SU-DHL-6 (cell line): ENCODE measurements at regions not wholly inside any gene's neighbourhood (a gene's known extent, or its start where the extent isn't known, plus 50 kb on each side); places are given as distances from the start of the nearest gene placed in this dataset.
"Not testable (repeated sequence)": the region's sequence is repeated elsewhere in the genome, so short reads cannot be mapped to it uniquely, and the experiment has no call there.

Source experiments
- H2AFZ ChIP-seq: fragments of 200-600 bp; sonication (generic); 2 replicates; pipeline ENCODE4 v1.6.1; 2014; ENCODE audit warnings: low read depth, mild to moderate bottlenecking, moderate library complexity, mixed read lengths, antibody characterized with exemption, low read length; ENCODE audit not compliant: severe bottlenecking
- H3F3A ChIP-seq: fragments of 200-600 bp; shearing (Covaris generic); 2 replicates; pipeline ENCODE4 v1.6.0; 2016; ENCODE audit warnings: antibody characterized with exemption, mild to moderate bottlenecking; ENCODE audit not compliant: insufficient read depth
- H3K27ac ChIP-seq: fragments of 200-600 bp; sonication (generic); 2 replicates; pipeline ENCODE4 v1.5.1; 2016; ENCODE audit warnings: low read depth, mild to moderate bottlenecking, low read length, moderate library complexity, mixed read lengths
- H3K27me3 ChIP-seq: fragments of 200-600 bp; sonication (generic), shearing (Covaris generic); 2 replicates; pipeline ENCODE4 v1.6.0; 2014; ENCODE audit warnings: mild to moderate bottlenecking, low read length
- H3K36me3 ChIP-seq: fragments of 200-600 bp; sonication (generic); 2 replicates; pipeline ENCODE4 v1.6.1; 2014; ENCODE audit warnings: mild to moderate bottlenecking, low read length, mixed read lengths
- H3K4me2 ChIP-seq: fragments of 300-600, 200-600 bp; shearing (Covaris generic), sonication (generic); 2 replicates; pipeline ENCODE4 v1.6.0; 2014; ENCODE audit warnings: low read length, low read depth, mild to moderate bottlenecking; ENCODE audit not compliant: poor library complexity, severe bottlenecking
- H3K4me3 ChIP-seq: fragments of 200-600 bp; sonication (generic); 2 replicates; pipeline ENCODE4 v1.5.1; 2014; ENCODE audit warnings: antibody characterized with exemption, low read length, mild to moderate bottlenecking, mixed read lengths; ENCODE audit not compliant: insufficient read depth, poor library complexity, severe bottlenecking
- H3K79me2 ChIP-seq: fragments of 200-600 bp; sonication (generic); 2 replicates; pipeline ENCODE4 v1.6.1; 2014; ENCODE audit warnings: mild to moderate bottlenecking, low read length, moderate library complexity; ENCODE audit not compliant: insufficient read depth
- H3K9ac ChIP-seq: fragments of 200-600 bp; sonication (generic); 2 replicates; pipeline ENCODE4 v1.7.0; 2014; ENCODE audit warnings: mild to moderate bottlenecking, low read length
- H3K9me2 ChIP-seq: fragments of 200-600 bp; sonication (generic); replicated peaks from 2 replicates; pipeline ENCODE4 v1.6.1; 2014; ENCODE audit warnings: low read length; ENCODE audit not compliant: insufficient read depth
- H3K9me3 ChIP-seq: fragments of 200-600 bp; sonication (generic); 2 replicates; pipeline ENCODE4 v1.6.1; 2014; ENCODE audit warnings: low read length, mixed read lengths; ENCODE audit not compliant: insufficient read depth
- H4K20me1 ChIP-seq: fragments of 200-600 bp; sonication (generic); 2 replicates; pipeline ENCODE4 v1.6.1; 2014; ENCODE audit warnings: low read depth, mild to moderate bottlenecking, antibody characterized with exemption, low read length, moderate library complexity, mixed read lengths
- EZH2phosphoT487 ChIP-seq: fragments of 200-600 bp; sonication (generic), shearing (Covaris generic); conservative IDR thresholded peaks from 2 replicates; pipeline ENCODE4 v1.6.1; 2018; ENCODE audit warnings: mild to moderate bottlenecking, antibody characterized with exemption, low read length, moderate library complexity, mixed read lengths
- TF ChIP-seq, protein P1 (sequence below): fragments of 200-600 bp; sonication (generic); IDR thresholded peaks from one replicate; pipeline ENCODE4 v1.5.1; 2017; ENCODE audit warnings: antibody characterized with exemption, mild to moderate bottlenecking, low read length, moderate library complexity; ENCODE audit not compliant: insufficient read depth, poor library complexity, severe bottlenecking

DNA sequence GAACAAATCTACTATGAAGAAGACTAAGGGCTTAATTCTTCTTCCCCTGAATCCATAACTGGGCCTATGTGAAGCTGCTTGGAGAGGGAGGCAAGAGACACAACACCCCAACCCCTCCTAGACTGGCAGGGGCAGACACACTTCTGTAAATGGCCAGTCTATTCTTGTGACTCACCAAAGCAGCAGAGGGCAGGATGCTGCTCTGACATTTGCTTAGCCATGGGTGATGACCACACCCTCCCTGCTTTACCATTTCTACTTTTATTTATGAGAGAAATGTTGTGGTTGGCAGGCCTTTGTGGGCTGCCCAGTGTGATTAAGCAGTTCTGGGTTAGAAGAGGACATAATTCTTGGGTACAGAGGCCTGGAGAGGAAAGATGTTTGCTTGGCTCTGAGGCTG lies 189.8 kb upstream of the DPYD start:
- H3K9me3 ChIP-seq = peaks cover 10% of the 10 kb centered on the region; the same call in 1 of the 2 replicates
- no peaks in the 10 kb centered on the region for H4K20me1 ChIP-seq
- no peaks in the 10 kb centered on the region for H3K79me2 ChIP-seq
- no peaks in the 10 kb centered on the region for H3K9me2 ChIP-seq
- no peak overlapping the region for H3K9ac ChIP-seq
- H3F3A ChIP-seq = no peaks in the 10 kb centered on the region
- H3K4me3 ChIP-seq = no peak overlapping the region
- H3K36me3 ChIP-seq = no peaks in the 10 kb centered on the region
- H3K4me2 ChIP-seq = no peak overlapping the region
- TF ChIP-seq EZH2phosphoT487 = no peak
- TF ChIP-seq, protein P1, sequence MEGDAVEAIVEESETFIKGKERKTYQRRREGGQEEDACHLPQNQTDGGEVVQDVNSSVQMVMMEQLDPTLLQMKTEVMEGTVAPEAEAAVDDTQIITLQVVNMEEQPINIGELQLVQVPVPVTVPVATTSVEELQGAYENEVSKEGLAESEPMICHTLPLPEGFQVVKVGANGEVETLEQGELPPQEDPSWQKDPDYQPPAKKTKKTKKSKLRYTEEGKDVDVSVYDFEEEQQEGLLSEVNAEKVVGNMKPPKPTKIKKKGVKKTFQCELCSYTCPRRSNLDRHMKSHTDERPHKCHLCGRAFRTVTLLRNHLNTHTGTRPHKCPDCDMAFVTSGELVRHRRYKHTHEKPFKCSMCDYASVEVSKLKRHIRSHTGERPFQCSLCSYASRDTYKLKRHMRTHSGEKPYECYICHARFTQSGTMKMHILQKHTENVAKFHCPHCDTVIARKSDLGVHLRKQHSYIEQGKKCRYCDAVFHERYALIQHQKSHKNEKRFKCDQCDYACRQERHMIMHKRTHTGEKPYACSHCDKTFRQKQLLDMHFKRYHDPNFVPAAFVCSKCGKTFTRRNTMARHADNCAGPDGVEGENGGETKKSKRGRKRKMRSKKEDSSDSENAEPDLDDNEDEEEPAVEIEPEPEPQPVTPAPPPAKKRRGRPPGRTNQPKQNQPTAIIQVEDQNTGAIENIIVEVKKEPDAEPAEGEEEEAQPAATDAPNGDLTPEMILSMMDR = no peak
- no peak overlapping the region for H3K27ac ChIP-seq
- no peaks in the 10 kb centered on the region for H3K27me3 ChIP-seq
- H2AFZ ChIP-seq = no peak overlapping the region

DNA sequence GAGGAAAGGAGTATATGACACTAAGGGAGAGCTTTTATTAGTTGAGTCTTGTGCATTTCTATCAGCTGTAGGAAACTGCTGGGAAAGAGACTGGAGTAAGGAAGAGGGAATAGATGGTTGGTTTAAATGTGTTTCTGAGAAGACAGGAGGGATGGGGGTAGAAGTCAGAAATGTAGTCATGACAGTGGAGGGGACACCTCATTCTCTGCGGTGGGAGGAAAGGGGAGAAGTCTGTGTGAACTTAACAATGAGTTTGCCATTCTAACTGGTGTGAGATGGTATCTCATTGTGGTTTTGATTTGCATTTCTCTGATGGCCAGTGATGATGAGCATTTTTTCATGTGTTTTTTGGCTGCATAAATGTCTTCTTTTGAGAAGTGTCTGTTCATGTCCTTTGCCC lies 187.5 kb upstream of the DPYD start:
- not testable (repeated sequence) for H3K27me3 ChIP-seq, H2AFZ ChIP-seq, H3K9me3 ChIP-seq, H3F3A ChIP-seq, H3K36me3 ChIP-seq, H3K9me2 ChIP-seq, H3K27ac ChIP-seq, H3K4me2 ChIP-seq, H3K4me3 ChIP-seq, H4K20me1 ChIP-seq, H3K9ac ChIP-seq, H3K79me2 ChIP-seq

DNA sequence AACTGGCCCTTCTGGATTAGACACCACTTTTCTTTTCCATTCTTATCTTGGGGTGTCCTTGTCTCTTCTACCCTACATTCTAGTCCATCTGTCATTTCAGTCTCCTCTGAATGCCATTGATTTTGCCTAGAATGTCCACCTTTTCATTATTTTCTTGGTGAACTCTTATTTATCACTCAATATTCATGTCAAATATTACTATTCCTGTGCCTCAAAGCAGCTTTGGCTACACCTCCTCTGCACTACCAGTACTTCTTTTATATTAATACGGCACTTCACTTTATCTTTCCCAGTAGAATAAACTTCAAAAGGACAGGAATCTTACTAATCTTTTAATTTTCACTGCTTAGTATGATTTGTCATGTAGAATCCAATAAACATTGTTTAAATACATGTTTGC lies 186.4 kb upstream of the DPYD start:
- Histone ChIP-seq H3K36me3 (no peaks in the 10 kb centered on the region), H3K9ac (no peak overlapping the region), H3K79me2 (no peaks in the 10 kb centered on the region), H4K20me1 (no peaks in the 10 kb centered on the region), H3F3A (no peaks in the 10 kb centered on the region), H3K9me2 (no peaks in the 10 kb centered on the region), H3K27me3 (no peaks in the 10 kb centered on the region), H2AFZ (no peak overlapping the region), H3K27ac (no peak overlapping the region), H3K9me3 (peaks cover 10% of the 10 kb centered on the region; the same call in 1 of the 2 replicates), H3K4me3 (no peak overlapping the region), H3K4me2 (no peak overlapping the region)
- TF ChIP-seq EZH2phosphoT487 = no peak
- TF ChIP-seq, protein P1 = no peak

DNA sequence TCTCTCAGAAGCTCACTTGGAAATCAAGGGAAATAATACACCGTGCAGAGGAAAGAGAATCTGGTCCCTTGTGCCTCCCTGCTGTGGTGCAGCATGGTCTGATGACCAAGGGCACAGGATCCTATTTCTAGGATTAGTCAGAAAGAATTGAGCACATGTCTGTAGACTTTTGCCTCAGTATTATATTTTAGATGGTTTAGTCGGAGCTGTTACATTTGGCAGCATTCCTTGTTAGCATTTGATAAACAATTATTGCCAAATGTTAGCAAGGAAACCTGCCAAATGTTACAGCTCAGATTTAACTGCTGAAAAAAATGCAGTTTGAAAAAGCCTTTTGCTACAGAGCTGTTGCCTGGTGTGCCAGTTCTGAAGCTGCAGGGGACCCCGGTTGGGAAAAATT lies 183.5 kb upstream of the DPYD start:
- H4K20me1 ChIP-seq = no peaks in the 10 kb centered on the region
- TF ChIP-seq, protein P1 = no peak
- no peak for TF ChIP-seq EZH2phosphoT487
- no peak overlapping the region for H2AFZ ChIP-seq
- peaks cover 10% of the 10 kb centered on the region; the same call in 1 of the 2 replicates for H3K9me3 ChIP-seq
- H3K27me3 ChIP-seq = no peaks in the 10 kb centered on the region
- H3K4me3 ChIP-seq = no peak overlapping the region
- no peaks in the 10 kb centered on the region for H3F3A ChIP-seq
- H3K4me2 ChIP-seq = no peak overlapping the region
- H3K9me2 ChIP-seq = no peaks in the 10 kb centered on the region
- H3K9ac ChIP-seq = no peak overlapping the region
- no peaks in the 10 kb centered on the region for H3K79me2 ChIP-seq
- no peaks in the 10 kb centered on the region for H3K36me3 ChIP-seq
- H3K27ac ChIP-seq = no peak overlapping the region
